HEK293 (cell line): ENCODE measurements at regions not wholly inside any gene's neighbourhood (a gene's known extent, or its start where the extent isn't known, plus 50 kb on each side); places are given as distances from the start of the nearest gene placed in this dataset.

ENCODE experiments used
- CTCF ChIA-PET: fragments of 350-600 bp; formaldehyde crosslinking; extraction: SDS; loops from one replicate; lab custom pipeline; 2021; ENCODE audit warnings: antibody characterized with exemption; lab: Yijun Ruan, JAX
- POLR2A ChIA-PET: fragments of 300-600 bp; formaldehyde crosslinking; extraction: SDS; loops from one replicate; lab custom pipeline; 2020; ENCODE audit warnings: antibody characterized with exemption, inconsistent platforms; lab: Yijun Ruan, JAX
- H3K27ac ChIP-seq: fragments of 200-500 bp; sonication (Bioruptor generic); 2 replicates; pipeline ENCODE4 v1.5.1; 2014; ENCODE audit warnings: low read depth, low read length, control low read depth, inconsistent platforms; ENCODE audit errors: extremely low read depth
- H3K36me3 ChIP-seq, 2 experiments: fragments of 200-500 bp in 1 of 2; sonication (Bioruptor generic) in 1 of 2; 1 replicate in 1 of 2; 2 replicates in 1 of 2; pipeline ENCODE4 v1.5.1; 2014 to 2017; ENCODE audit warnings: inconsistent platforms in 2 of 2, low read length in 2 of 2; ENCODE audit not compliant: control insufficient read depth in 2 of 2, insufficient read depth in 1 of 2
- H3K4me1 ChIP-seq: fragments of 200-500 bp; sonication (Bioruptor generic); 2 replicates; pipeline ENCODE4 v1.5.1; 2014; ENCODE audit warnings: mild to moderate bottlenecking, low read length, inconsistent platforms; ENCODE audit not compliant: control insufficient read depth, insufficient read depth
- H3K4me3 ChIP-seq: 2 replicates; pipeline ENCODE4 v1.5.1; 2011; ENCODE audit warnings: low read depth, mild to moderate bottlenecking, control low read depth, low read length, moderate library complexity
- H3K9me3 ChIP-seq: fragments of 200-500 bp; sonication (Bioruptor generic); 2 replicates; pipeline ENCODE4 v1.5.1; 2014; ENCODE audit warnings: low read depth, low read length, inconsistent platforms; ENCODE audit not compliant: control insufficient read depth, insufficient read depth
- GLIS2 ChIP-seq: fragments of 450-650 bp; formaldehyde crosslinking; IDR thresholded peaks from 2 replicates; pipeline ENCODE4 v1.5.1; 2016; ENCODE audit warnings: missing biosample characterization, missing genetic modification characterization
- PBX3 ChIP-seq: sonication (generic); formaldehyde crosslinking; IDR thresholded peaks from 2 replicates; pipeline ENCODE4 v1.8.1; 2022; ENCODE audit warnings: mild to moderate bottlenecking, moderate library complexity, missing genetic modification reagents
- REST ChIP-seq: fragments of 450-650 bp; formaldehyde crosslinking; IDR thresholded peaks from 2 replicates; pipeline ENCODE4 v1.5.1; 2016; ENCODE audit warnings: missing biosample characterization, missing genetic modification characterization
- ZNF155 ChIP-seq: fragments of 450-650 bp; formaldehyde crosslinking; IDR thresholded peaks from 2 replicates; pipeline ENCODE4 v1.5.1; 2016; ENCODE audit warnings: missing biosample characterization, missing genetic modification characterization
- ZNF202 ChIP-seq: fragments of 450-650 bp; formaldehyde crosslinking; IDR thresholded peaks from 2 replicates; pipeline ENCODE4 v1.5.1; 2016; ENCODE audit warnings: missing biosample characterization, missing genetic modification characterization, borderline replicate concordance
- ZNF274 ChIP-seq, 2 experiments: fragments of 200-500 bp in 1 of 2; fragments of 450-650 bp in 1 of 2; sonication (Bioruptor generic) in 1 of 2; formaldehyde crosslinking in 1 of 2; IDR thresholded peaks; 2 replicates each; pipeline versions ENCODE4 v1.5.1 to v1.6.1; 2014 to 2016; ENCODE audit warnings: borderline replicate concordance in 1 of 2, inconsistent platforms in 1 of 2, low read length in 1 of 2, missing biosample characterization in 1 of 2, missing genetic modification characterization in 1 of 2
- ZNF513 ChIP-seq: fragments of 450-650 bp; IDR thresholded peaks from 2 replicates; pipeline ENCODE4 v1.5.1; 2018; ENCODE audit warnings: missing biosample characterization, missing genetic modification characterization
- ZNF518A ChIP-seq: fragments of 450-650 bp; formaldehyde crosslinking; conservative IDR thresholded peaks from 2 replicates; pipeline ENCODE4 v1.5.1; 2016; ENCODE audit warnings: low read depth, missing biosample characterization, missing genetic modification characterization
- ZNF558 ChIP-seq: fragments of 450-650 bp; formaldehyde crosslinking; IDR thresholded peaks from 2 replicates; pipeline ENCODE4 v1.5.1; 2016; ENCODE audit warnings: missing biosample characterization, missing genetic modification characterization
- ZNF585B ChIP-seq: fragments of 450-650 bp; formaldehyde crosslinking; IDR thresholded peaks from 2 replicates; pipeline ENCODE4 v1.5.1; 2016; ENCODE audit warnings: missing biosample characterization, missing genetic modification characterization
- ZNF621 ChIP-seq: fragments of 450-650 bp; formaldehyde crosslinking; IDR thresholded peaks from 2 replicates; pipeline ENCODE4 v1.5.1; 2017; ENCODE audit warnings: missing biosample characterization, missing genetic modification characterization
- ZNF704 ChIP-seq: fragments of 450-650 bp; formaldehyde crosslinking; IDR thresholded peaks from 2 replicates; pipeline ENCODE4 v1.5.1; 2016; ENCODE audit warnings: missing biosample characterization, missing genetic modification characterization
- ZNF747 ChIP-seq: fragments of 450-650 bp; formaldehyde crosslinking; IDR thresholded peaks from 2 replicates; pipeline ENCODE4 v1.5.1; 2016; ENCODE audit warnings: missing biosample characterization, missing genetic modification characterization
- ZNF791 ChIP-seq: fragments of 450-650 bp; formaldehyde crosslinking; IDR thresholded peaks from 2 replicates; pipeline ENCODE4 v1.5.1; 2016; ENCODE audit warnings: missing biosample characterization, missing genetic modification characterization
- ZNF792 ChIP-seq: fragments of 450-650 bp; formaldehyde crosslinking; IDR thresholded peaks from 2 replicates; pipeline ENCODE4 v1.5.1; 2016; ENCODE audit warnings: missing biosample characterization, missing genetic modification characterization
- ZNF843 ChIP-seq: fragments of 450-650 bp; formaldehyde crosslinking; IDR thresholded peaks from 2 replicates; pipeline ENCODE4 v1.5.1; 2016; ENCODE audit warnings: missing biosample characterization, missing genetic modification characterization
- ZSCAN23 ChIP-seq: fragments of 450-650 bp; formaldehyde crosslinking; IDR thresholded peaks from 2 replicates; pipeline ENCODE4 v1.5.1; 2016; ENCODE audit warnings: missing biosample characterization, missing genetic modification characterization

- H3K4me1 ChIP-seq: no peaks in the 10 kb centered on the region
- H3K4me3 ChIP-seq: no peak overlapping the region
- H3K27ac ChIP-seq: no peak overlapping the region
- H3K36me3 ChIP-seq: no peaks in the 10 kb centered on the region
- ChIA-PET CTCF (no interaction called here), POLR2A (no interaction called here)
- no peaks in the 10 kb centered on the region for H3K9me3 ChIP-seq
- no peak for TF ChIP-seq GLIS2 (tag by site-specific recombination)
- no peak for TF ChIP-seq ZSCAN23 (tag by site-specific recombination)
- TF ChIP-seq ZNF843 (tag by site-specific recombination): no peak
- no peak for TF ChIP-seq ZNF792 (tag by site-specific recombination)
- no peak for TF ChIP-seq ZNF202 (tag by site-specific recombination)
- TF ChIP-seq ZNF621 (tag by site-specific recombination): no peak
- no peak for TF ChIP-seq ZNF155 (tag by site-specific recombination)
- TF ChIP-seq ZNF585B: no peak
- no peak for TF ChIP-seq PBX3 (CRISPR knock-in tag)
- TF ChIP-seq ZNF747 (tag by site-specific recombination): no peak
- no peak for TF ChIP-seq ZNF518A (tag by site-specific recombination)
- TF ChIP-seq ZNF791: no peak
- TF ChIP-seq REST (tag by site-specific recombination): no peak
- TF ChIP-seq ZNF558 (tag by site-specific recombination): no peak
- no peak for TF ChIP-seq ZNF274 (IDR thresholded peaks at IDR 0.05; ENCODE audit: low read length)
- no peak for TF ChIP-seq ZNF274 (tag by site-specific recombination; IDR thresholded peaks at IDR 0.05; ENCODE audit: borderline replicate concordance)
- TF ChIP-seq ZNF513 (tag by site-specific recombination): no peak
- no peak for TF ChIP-seq ZNF704 (tag by site-specific recombination)
Observed at GRCh38 chr12:74441872-74442271, 95.8 kb upstream of the ATXN7L3B start.
